CD4-positive, alpha-beta T cell (primary cell): ENCODE measurements at regions not wholly inside any gene's neighbourhood (a gene's known extent, or its start where the extent isn't known, plus 50 kb on each side); places are given as distances from the start of the nearest gene placed in this dataset.

Experiments
- ATAC-seq: fragments of 200-7000 bp; cut with Tn5 transposase; one replicate; pipeline ENCODE4 v1.10.0; 2022; ENCODE audit warnings: mild to moderate bottlenecking; ENCODE audit not compliant: poor library complexity
- CTCF ChIA-PET: fragments of 350-600 bp; sonication (Branson Sonifier 250); formaldehyde crosslinking; loops from one replicate; lab custom pipeline; 2021; ENCODE audit warnings: antibody characterized with exemption, inconsistent platforms; lab: Charles Lee
- POLR2A ChIA-PET: fragments of 350-600 bp; sonication (Branson Sonifier 250); formaldehyde crosslinking; loops from one replicate; lab custom pipeline; 2021; ENCODE audit warnings: antibody characterized with exemption, inconsistent platforms; lab: Charles Lee
- DNase-seq, 14 experiments: peaks; one replicate each; pipeline ENCODE4 v3.0.0-alpha.2; 2013 to 2020; ENCODE audit warnings: mixed read lengths in 2 of 14
- H3K27ac ChIP-seq, 2 donors: one replicate each; pipeline versions ENCODE4 v1.5.1 to v1.7.0; 2013; ENCODE audit warnings: low read length in 2 of 2, low read depth in 1 of 2, mild to moderate bottlenecking in 1 of 2
- H3K27me3 ChIP-seq, 2 experiments: 1 replicate in 1 of 2; 2 replicates in 1 of 2; pipeline versions ENCODE4 v1.6.1 to v1.7.0; 2013; ENCODE audit warnings: low read length in 2 of 2, control low read depth in 1 of 2, mild to moderate bottlenecking in 1 of 2, moderate library complexity in 1 of 2; ENCODE audit not compliant: insufficient read depth in 2 of 2, control insufficient read depth in 1 of 2
- H3K36me3 ChIP-seq: one replicate; pipeline ENCODE4 v1.6.1; 2013; ENCODE audit warnings: low read length, control low read depth; ENCODE audit not compliant: insufficient read depth
- H3K4me1 ChIP-seq: one replicate; pipeline ENCODE4 v1.6.1; 2013; ENCODE audit warnings: low read length, control low read depth; ENCODE audit not compliant: insufficient read depth
- H3K4me3 ChIP-seq: one replicate; pipeline ENCODE4 v1.5.1; 2013; ENCODE audit warnings: mild to moderate bottlenecking, low read length, moderate library complexity
- H3K9me3 ChIP-seq, 2 experiments: 1 replicate in 1 of 2; 2 replicates in 1 of 2; pipeline versions ENCODE4 v1.6.1 to v1.7.0; 2013; ENCODE audit warnings: low read length in 2 of 2, mild to moderate bottlenecking in 2 of 2, control low read depth in 1 of 2, moderate library complexity in 1 of 2; ENCODE audit not compliant: control insufficient read depth in 1 of 2, insufficient read depth in 1 of 2
- H3K27ac Mint-ChIP-seq: one replicate; pipeline ENCODE4 v1.8.0; 2020; ENCODE audit warnings: mixed read lengths
- H3K27me3 Mint-ChIP-seq: one replicate; pipeline ENCODE4 v1.8.0; 2021; ENCODE audit warnings: mixed read lengths
- H3K36me3 Mint-ChIP-seq: one replicate; pipeline ENCODE4 v1.8.0; 2021; ENCODE audit warnings: low read depth, mixed read lengths
- H3K4me1 Mint-ChIP-seq: one replicate; pipeline ENCODE4 v1.8.0; 2021; ENCODE audit warnings: low read depth, mixed read lengths
- H3K4me3 Mint-ChIP-seq: one replicate; pipeline ENCODE4 v1.8.0; 2020; ENCODE audit warnings: mild to moderate bottlenecking, mixed read lengths
- H3K9me3 Mint-ChIP-seq: one replicate; pipeline ENCODE4 v1.8.0; 2020; ENCODE audit warnings: mixed read lengths
- intact Hi-C, 2 experiments: fragments of 100-400 bp; cut with DNase I in 1 of 2; cut with micrococcal nuclease in 1 of 2; formaldehyde crosslinking; loops; one replicate each; pipeline versions ENCODE4 v1.15.1 to v1.9.0; 2023 to 2025; cut with DNase I, micrococcal nuclease
- TF ChIP-seq, protein P1 (sequence below): fragments of 200-600 bp; IDR thresholded peaks from one replicate; pipeline ENCODE4 v1.8.0; 2022; ENCODE audit warnings: antibody characterized with exemption, mild to moderate bottlenecking

DNA sequence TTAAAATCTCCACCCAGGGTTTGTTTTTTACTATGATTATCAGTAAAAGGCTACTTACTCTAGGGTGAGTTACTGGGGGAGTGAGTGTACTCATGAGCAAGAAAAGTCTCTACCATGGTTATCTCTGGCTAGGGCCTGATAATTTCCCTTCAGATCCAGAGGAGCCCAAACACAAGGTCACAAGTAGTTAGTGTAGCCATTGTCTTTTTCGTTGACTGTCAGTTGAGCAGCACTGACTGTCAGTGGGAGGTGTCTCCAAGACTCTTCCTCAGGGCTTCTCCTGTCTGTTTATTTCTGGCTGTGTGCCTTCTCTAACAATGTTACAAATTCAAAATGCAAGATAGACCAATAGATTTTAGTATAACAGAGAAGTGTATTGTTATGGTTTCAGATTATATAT, 181.2 kb upstream of the MIS18BP1 start:
- POLR2A ChIA-PET: no interaction called here
- CTCF ChIA-PET: no interaction called here
- ATAC-seq: no peak
- intact Hi-C loops: no loop called here
- TF ChIP-seq, protein P1, sequence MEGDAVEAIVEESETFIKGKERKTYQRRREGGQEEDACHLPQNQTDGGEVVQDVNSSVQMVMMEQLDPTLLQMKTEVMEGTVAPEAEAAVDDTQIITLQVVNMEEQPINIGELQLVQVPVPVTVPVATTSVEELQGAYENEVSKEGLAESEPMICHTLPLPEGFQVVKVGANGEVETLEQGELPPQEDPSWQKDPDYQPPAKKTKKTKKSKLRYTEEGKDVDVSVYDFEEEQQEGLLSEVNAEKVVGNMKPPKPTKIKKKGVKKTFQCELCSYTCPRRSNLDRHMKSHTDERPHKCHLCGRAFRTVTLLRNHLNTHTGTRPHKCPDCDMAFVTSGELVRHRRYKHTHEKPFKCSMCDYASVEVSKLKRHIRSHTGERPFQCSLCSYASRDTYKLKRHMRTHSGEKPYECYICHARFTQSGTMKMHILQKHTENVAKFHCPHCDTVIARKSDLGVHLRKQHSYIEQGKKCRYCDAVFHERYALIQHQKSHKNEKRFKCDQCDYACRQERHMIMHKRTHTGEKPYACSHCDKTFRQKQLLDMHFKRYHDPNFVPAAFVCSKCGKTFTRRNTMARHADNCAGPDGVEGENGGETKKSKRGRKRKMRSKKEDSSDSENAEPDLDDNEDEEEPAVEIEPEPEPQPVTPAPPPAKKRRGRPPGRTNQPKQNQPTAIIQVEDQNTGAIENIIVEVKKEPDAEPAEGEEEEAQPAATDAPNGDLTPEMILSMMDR: no peak
- H3K27me3 Mint-ChIP-seq: peaks cover 7% of the 10 kb centered on the region
- H3K4me3 Mint-ChIP-seq: no peak overlapping the region
- no peaks in the 10 kb centered on the region for H3K36me3 ChIP-seq
- no peak for DNase-seq
- no peaks in the 10 kb centered on the region for H3K27me3 ChIP-seq
- H3K27ac ChIP-seq: no peak overlapping the region
- H3K9me3 ChIP-seq: no peaks in the 10 kb centered on the region
- no peaks in the 10 kb centered on the region for H3K36me3 Mint-ChIP-seq
- no peaks in the 10 kb centered on the region for H3K9me3 Mint-ChIP-seq
- H3K4me3 ChIP-seq: no peak overlapping the region
- H3K4me1 Mint-ChIP-seq: no peaks in the 10 kb centered on the region
- H3K27ac Mint-ChIP-seq: no peak overlapping the region
- no peaks in the 10 kb centered on the region for H3K4me1 ChIP-seq

DNA sequence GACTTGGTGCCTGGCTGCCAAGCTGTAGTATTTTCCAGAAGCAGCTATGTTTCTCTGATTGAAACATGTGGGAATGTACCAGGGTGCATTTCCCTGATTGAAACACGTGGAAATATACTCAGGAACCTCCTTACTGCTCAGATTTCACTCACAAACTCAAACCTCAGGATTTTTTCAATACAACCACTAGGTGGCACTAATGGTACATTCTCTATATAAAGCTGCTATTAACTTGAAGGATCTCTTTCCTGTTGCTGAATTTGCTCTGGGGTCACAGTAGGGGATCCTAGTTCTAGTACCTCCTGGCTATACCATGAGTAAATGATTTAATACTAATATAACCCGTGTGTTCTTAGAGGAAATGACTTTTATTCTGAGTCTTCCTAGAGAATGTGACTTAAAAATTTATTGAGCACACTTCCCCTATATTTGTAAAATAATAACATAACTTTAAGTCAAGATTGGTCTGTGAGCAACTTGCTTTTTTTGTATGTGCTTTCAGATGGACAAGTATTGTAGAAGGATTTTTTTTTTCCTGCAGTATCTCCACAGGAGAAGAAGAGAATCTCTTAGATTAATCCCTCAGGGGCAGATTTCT, 173.8 kb upstream of the MIS18BP1 start:
- H3K36me3 ChIP-seq: no peaks in the 10 kb centered on the region
- Mint-ChIP-seq H3K36me3 (no peaks in the 10 kb centered on the region), H3K27ac (no peak overlapping the region), H3K9me3 (peaks cover 5% of the 10 kb centered on the region), H3K4me1 (no peaks in the 10 kb centered on the region), H3K27me3 (peaks cover 7% of the 10 kb centered on the region), H3K4me3 (no peak overlapping the region)
- intact Hi-C loops: no loop called here
- H3K4me1 ChIP-seq: no peaks in the 10 kb centered on the region
- no peak overlapping the region for H3K27ac ChIP-seq
- H3K4me3 ChIP-seq: no peak overlapping the region
- TF ChIP-seq, protein P1: peak; percentile 50
- ATAC-seq (no peak), DNase-seq (peak in 3 of 14 experiments; percentile 10 to 14 (median 10))
- H3K9me3 ChIP-seq: no peaks in the 10 kb centered on the region
- no peaks in the 10 kb centered on the region for H3K27me3 ChIP-seq
- POLR2A ChIA-PET: interaction anchor here (0.5 kb wide), 1 partner anchor 15 kb away, joined by 4 read pairs; no protein-coding TSS in a partner anchor
- CTCF ChIA-PET: no interaction called here

DNA sequence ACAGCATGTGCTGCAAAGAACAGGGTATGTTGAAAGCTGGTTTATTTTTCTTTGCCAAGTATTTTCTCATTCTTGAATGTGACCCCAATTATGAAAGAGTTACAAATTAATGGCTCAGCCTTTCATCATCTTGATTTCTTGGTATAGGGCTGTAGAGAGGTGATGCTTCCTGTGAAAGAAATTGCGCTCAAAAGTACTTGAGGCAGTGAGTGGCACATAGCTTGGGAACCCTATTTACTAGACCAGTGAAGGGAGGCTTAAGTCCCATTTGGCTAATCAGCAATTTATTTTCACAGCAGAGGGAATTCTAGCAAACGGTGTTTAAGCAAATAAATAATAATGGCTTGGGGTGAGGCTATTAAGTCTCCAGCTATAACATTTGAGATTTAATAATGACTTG, 153.9 kb upstream of the MIS18BP1 start:
- H3K4me3 ChIP-seq: no peak overlapping the region
- no peak overlapping the region for H3K27ac ChIP-seq
- H3K9me3 ChIP-seq: peaks cover 0 to 7% of the 10 kb centered on the region in 2 experiments
- H3K27me3 ChIP-seq: no peaks in the 10 kb centered on the region
- no peaks in the 10 kb centered on the region for H3K4me1 ChIP-seq
- Mint-ChIP-seq H3K27me3 (no peaks in the 10 kb centered on the region), H3K4me1 (no peaks in the 10 kb centered on the region), H3K4me3 (no peak overlapping the region), H3K27ac (no peak overlapping the region), H3K36me3 (no peaks in the 10 kb centered on the region), H3K9me3 (peaks cover 4% of the 10 kb centered on the region)
- DNase-seq (no peak), ATAC-seq (no peak)
- intact Hi-C loops: no loop called here
- POLR2A ChIA-PET: no interaction called here
- TF ChIP-seq, protein P1: no peak
- no peaks in the 10 kb centered on the region for H3K36me3 ChIP-seq
- CTCF ChIA-PET: no interaction called here
